ENCODE measurements at regions not wholly inside any gene's neighbourhood (a gene's known extent, or its start where the extent isn't known, plus 50 kb on each side); places are given as distances from the start of the nearest gene placed in this dataset.
"Not testable (repeated sequence)": the region's sequence is repeated elsewhere in the genome, so short reads cannot be mapped to it uniquely, and the experiment has no call there.

GRCh38 chr15:69701198-69701597 lies 248.6 kb downstream of the RPLP1 start:
- POLR2A ChIA-PET: no interaction called here
- CTCF ChIA-PET: interaction anchor here (0.9 to 1.7 kb wide), 5 partner anchors 11 to 28 kb away, joined by 3 to 6 read pairs (median 3); no protein-coding TSS in a partner anchor
- TF ChIP-seq, protein P1, sequence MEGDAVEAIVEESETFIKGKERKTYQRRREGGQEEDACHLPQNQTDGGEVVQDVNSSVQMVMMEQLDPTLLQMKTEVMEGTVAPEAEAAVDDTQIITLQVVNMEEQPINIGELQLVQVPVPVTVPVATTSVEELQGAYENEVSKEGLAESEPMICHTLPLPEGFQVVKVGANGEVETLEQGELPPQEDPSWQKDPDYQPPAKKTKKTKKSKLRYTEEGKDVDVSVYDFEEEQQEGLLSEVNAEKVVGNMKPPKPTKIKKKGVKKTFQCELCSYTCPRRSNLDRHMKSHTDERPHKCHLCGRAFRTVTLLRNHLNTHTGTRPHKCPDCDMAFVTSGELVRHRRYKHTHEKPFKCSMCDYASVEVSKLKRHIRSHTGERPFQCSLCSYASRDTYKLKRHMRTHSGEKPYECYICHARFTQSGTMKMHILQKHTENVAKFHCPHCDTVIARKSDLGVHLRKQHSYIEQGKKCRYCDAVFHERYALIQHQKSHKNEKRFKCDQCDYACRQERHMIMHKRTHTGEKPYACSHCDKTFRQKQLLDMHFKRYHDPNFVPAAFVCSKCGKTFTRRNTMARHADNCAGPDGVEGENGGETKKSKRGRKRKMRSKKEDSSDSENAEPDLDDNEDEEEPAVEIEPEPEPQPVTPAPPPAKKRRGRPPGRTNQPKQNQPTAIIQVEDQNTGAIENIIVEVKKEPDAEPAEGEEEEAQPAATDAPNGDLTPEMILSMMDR (IDR thresholded peaks at IDR 0.05; ENCODE audit: control extremely low read depth, extremely low read depth, low read depth, missing control alignments): no peak
- DNase-seq (ENCODE audit: extremely low spot score): no peak

DNA sequence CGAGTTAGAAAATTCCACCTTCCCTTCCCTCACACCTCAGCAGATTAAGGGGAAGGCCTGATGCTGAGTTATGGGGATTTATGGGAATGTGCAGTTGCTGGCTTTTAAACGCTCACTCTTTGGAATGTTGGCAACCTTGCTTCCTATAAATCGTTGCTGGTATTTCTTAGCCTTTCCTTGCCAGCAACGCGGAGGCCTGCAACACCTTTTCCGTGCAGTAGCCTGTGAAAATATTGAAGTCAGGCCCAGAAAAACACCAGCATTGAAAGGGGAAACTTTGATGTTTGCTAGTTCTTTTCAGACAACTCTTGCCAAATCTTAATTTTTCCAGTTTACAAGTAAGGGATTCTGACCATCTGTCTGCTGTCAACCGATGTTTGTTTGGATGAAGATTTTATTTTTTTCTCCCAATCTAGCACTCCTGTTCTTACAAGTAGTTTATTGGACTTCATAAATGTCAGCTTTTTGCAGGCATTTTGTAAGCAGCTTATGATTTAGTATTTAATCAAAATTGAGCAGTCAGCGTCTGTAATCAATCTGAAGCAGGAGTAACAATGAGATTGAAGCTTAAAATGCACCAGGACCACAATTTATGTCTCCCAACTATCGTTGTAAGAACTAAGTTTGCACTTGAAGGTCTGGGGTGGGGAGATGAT lies 251.0 kb downstream of the RPLP1 start:
- TF ChIP-seq, protein P1 (IDR thresholded peaks at IDR 0.05; ENCODE audit: control extremely low read depth, extremely low read depth, low read depth, missing control alignments): no peak
- ChIA-PET CTCF (interaction anchor here (0.9 kb wide), 1 partner anchor 48 kb away, joined by 3 read pairs; no protein-coding TSS in a partner anchor), POLR2A (no interaction called here)
- no peak for DNase-seq (ENCODE audit: extremely low spot score)

DNA sequence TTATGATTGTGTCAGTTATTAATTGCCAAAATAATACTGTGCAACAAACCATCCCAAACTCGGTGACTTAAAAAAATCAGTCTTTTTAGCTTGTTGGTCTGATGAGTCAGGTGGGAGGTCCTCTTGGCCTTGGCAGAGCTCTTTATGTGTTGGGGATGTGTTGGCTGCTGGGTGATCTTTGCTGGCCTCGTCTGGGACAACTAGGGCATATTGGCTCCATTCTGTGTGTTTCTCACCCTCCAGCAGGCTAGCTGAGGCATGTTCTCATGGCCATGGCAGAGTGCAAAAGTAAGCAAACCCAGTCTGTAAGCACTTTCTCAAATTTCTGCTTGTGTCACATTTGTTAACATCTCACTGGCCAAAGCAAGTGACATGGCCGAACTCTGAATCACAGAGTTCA lies 251.6 kb downstream of the RPLP1 start:
- ChIA-PET POLR2A (no interaction called here), CTCF (interaction anchor here (0.9 kb wide), 1 partner anchor 48 kb away, joined by 3 read pairs; no protein-coding TSS in a partner anchor)
- TF ChIP-seq, protein P1 (IDR thresholded peaks at IDR 0.05; ENCODE audit: control extremely low read depth, extremely low read depth, low read depth, missing control alignments): no peak

DNA sequence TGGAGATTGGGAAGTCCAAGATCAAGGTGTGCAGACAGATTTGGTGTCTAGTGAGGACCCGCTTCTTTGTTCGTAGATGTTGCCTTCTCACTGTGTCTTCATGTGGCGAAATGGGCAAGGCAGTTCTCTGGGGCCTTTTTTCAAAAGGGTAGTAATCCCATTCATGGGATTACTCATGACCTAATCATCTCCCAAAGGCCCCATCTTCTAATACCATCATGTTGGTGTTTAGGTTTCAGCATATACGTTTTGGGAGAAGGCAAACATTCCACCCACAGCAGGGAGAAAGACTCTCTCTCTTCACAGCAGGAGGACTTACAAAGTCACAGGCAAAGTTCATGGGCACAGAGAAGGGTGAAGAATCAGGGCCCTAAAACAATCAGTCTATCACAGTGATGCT lies 252.1 kb downstream of the RPLP1 start:
- ChIA-PET CTCF (no interaction called here), POLR2A (no interaction called here)
- TF ChIP-seq, protein P1 (IDR thresholded peaks at IDR 0.05; ENCODE audit: control extremely low read depth, extremely low read depth, low read depth, missing control alignments): no peak
- DNase-seq (ENCODE audit: extremely low spot score): no peak

More for the DNA sequence above, 251.6 kb downstream of the RPLP1 start:
- no peak for DNase-seq (ENCODE audit: extremely low spot score)

DNA sequence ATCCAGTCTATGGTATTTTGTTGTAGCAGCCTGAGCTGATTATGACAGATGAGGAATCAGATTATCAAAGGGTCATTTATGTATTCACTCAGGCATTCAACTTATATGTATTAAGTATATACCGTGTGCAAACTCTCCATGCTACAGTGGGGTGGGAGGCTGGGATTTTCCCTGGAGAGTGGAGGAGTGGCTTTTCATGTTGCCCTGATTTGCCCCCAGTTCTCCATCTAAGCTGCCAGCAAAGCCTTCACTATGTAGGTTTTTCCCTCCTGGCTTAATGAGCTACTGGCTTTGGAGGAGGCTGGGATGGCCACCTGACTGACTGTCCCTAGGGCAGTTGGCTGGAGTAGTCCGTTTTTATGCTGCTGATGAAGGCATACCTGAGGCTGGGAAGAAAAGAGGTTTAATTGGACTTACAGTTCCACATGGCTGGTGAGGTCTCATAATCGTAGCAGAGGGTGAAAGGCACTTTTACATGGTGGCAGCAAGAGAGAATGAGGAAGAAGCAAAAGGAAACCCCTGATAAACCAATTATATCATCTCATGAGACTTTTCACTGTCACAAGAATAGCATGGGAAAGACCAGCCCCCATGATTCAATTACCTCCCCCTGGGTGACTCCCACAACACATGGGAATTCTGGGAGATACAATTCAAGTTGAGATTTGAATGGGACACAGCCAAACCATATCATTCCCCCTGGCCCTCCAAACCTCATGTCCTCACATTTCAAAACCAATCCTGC lies 253.9 kb downstream of the RPLP1 start:
- ChIA-PET CTCF (no interaction called here), POLR2A (no interaction called here)
- TF ChIP-seq, protein P1 (IDR thresholded peaks at IDR 0.05; ENCODE audit: control extremely low read depth, extremely low read depth, low read depth, missing control alignments): no peak
- no peak for DNase-seq (ENCODE audit: extremely low spot score)

DNA sequence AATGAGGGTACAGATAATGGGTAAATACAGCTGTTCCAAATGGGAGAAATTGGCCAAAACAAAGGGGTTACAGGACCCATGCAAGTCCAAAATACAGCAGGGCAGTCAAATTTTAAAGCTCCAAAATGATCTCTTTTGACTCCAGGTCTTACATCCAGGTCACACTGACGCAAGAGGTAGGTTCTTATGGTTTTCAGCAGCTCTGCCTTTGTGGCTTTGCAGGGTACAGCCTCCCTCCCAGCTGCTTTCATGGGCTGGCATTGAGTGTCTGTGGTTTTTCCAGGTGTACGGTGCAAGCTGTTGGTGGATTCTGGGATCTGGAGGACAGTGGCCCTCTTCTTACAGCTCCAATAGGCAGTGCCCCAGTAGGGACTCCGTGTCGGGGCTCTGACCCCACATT lies 254.6 kb downstream of the RPLP1 start:
- POLR2A ChIA-PET; CTCF ChIA-PET; DNase-seq (ENCODE audit: extremely low spot score): not testable (repeated sequence)

DNA sequence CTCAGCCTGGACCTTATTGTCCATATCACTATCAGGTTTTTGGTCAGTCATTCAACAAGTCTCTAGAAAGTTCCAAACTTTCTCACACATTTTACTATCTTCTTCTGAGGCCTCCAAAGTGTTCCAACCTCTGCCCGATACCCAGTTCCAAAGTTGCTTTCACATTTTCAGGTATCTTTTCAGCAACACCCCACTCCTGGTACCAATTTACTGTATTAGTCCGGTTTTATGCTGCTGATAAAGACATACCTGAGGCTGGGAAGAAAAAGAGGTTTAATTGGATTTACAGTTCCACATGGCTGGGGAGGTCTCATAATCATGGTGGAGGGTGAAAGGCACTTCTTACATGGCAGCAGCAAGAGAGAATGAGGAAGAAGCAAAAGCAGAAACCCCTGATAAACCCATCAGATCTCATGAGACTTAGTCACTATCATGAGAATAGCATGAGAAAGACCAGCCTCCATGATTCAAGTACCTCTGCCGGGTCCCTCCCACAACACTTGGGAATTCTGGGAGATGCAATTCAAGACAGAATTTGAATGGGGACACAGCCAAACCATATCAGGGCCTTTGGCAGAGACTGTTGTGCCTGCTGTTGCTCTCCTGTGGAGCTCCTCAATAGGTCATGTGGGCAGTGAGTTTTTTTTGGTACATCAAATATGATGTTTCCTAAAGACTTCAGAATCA lies 256.0 kb downstream of the RPLP1 start:
- POLR2A ChIA-PET; CTCF ChIA-PET; DNase-seq (ENCODE audit: extremely low spot score): not testable (repeated sequence)

Measured in GM10248 (cell line).